SU-DHL-6 (cell line): ENCODE measurements at regions not wholly inside any gene's neighbourhood (a gene's known extent, or its start where the extent isn't known, plus 50 kb on each side); places are given as distances from the start of the nearest gene placed in this dataset.

ENCODE experiments used
- CTCF ChIP-seq: fragments of 200-600 bp; sonication (generic); IDR thresholded peaks from one replicate; pipeline ENCODE4 v1.5.1; 2017; ENCODE audit warnings: antibody characterized with exemption, mild to moderate bottlenecking, low read length, moderate library complexity; ENCODE audit not compliant: insufficient read depth, poor library complexity, severe bottlenecking
- EZH2phosphoT487 ChIP-seq: fragments of 200-600 bp; sonication (generic), shearing (Covaris generic); conservative IDR thresholded peaks from 2 replicates; pipeline ENCODE4 v1.6.1; 2018; ENCODE audit warnings: mild to moderate bottlenecking, antibody characterized with exemption, low read length, moderate library complexity, mixed read lengths

- TF ChIP-seq CTCF: no peak
- no peak for TF ChIP-seq EZH2phosphoT487
Observed at GRCh38 chr11:95531116-95531515, 258.5 kb downstream of the FAM76B start.
